DMS114 treated with DMSO at 0.1 percent for 48 hours (cell line): ENCODE measurements at regions not wholly inside any gene's neighbourhood (a gene's known extent, or its start where the extent isn't known, plus 50 kb on each side); places are given as distances from the start of the nearest gene placed in this dataset.
"Not testable (repeated sequence)": the region's sequence is repeated elsewhere in the genome, so short reads cannot be mapped to it uniquely, and the experiment has no call there.

Source experiments
- DNase-seq: peaks from one replicate; lab custom pipeline; 2025; ENCODE audit not compliant: unreplicated experiment; lab: John Stamatoyannopoulos, UW

GRCh38 chr5:90071656-90072055, 337.9 kb downstream of the CETN3 start:
- DNase-seq = no peak

DNA sequence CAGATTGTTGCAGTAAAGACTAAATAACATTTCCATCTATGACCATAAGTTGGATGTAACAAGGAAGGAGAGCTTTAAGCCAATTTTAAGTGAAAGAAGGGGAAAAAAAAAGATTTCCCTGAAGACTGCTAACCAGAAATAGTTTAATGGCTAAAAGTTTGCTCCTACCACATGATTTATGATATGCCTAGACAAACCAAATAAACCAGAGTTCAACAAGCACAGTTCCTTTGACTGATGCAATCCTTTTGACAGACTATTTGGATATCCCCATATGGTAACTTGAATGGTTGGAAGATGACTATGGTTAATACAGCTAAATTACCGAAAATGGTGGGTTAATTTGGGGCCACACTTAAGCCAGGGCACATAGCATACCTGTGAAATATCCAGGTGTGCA, 338.5 kb downstream of the CETN3 start:
- DNase-seq = no peak

- DNase-seq = no peak
Observed at GRCh38 chr5:90066920-90067319, 342.6 kb downstream of the CETN3 start.

DNA sequence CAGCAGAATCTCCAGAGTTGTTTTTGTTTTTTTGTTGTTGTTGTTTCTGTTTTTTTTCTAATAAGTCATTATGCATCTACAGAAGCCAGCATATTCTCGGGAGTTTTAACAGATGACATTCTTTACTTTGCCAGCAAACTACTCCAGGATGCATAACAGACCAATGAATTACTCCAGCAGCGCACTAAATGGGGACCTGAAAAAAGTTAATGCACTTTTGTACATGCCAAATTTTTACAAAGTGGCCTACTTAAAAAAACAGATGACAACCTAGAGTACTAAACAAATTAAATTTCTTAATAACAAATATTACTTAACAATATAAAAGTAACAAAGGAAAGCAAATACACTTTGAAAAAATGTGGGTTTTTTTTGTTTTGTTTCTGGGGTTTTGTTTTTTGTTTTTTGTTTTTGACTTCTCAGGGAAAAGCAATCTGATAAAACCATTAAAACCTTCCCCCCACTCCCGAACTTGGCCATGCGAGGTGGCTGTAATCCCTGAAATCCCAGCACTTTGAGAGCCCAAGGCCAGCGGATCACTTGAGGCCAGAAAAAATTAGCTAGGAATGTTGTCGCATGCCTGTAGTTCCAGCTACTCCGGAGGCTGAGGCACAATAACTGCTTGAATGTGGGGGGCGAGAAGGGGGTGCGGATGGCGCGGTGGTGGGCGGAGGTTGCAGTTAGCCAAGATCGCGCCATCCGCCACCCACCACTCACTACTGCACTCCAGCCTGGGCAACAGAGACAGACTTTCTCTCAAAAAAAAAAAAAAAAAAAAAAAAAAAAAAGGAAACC, 352.4 kb downstream of the CETN3 start:
- no peak for DNase-seq

DNA sequence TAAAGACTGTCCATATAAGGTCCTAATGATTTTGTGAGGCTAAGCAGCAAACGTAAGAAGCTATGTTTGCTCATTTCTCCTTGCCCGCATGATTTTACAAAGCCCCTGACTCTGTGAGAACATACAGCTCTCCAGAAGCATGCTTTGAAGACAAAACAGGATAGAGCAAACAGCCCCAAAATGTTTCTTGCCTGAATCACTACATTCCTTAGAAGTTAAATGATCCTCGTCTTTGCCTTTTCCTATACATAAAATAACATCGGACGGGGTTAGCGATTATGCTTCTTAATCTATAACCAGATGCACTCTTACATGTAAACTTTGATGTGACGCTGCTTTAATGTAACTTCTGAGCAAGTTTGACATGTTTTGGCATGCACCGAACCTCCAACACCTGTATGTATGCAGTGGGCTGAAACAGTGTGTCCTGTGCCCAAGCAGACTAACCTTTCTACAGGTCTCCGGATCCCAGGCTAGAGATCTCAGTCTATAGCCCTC, 353.7 kb downstream of the CETN3 start:
- DNase-seq = no peak

- DNase-seq = no peak
Observed at GRCh38 chr5:90054612-90055011, 354.9 kb downstream of the CETN3 start.

DNA sequence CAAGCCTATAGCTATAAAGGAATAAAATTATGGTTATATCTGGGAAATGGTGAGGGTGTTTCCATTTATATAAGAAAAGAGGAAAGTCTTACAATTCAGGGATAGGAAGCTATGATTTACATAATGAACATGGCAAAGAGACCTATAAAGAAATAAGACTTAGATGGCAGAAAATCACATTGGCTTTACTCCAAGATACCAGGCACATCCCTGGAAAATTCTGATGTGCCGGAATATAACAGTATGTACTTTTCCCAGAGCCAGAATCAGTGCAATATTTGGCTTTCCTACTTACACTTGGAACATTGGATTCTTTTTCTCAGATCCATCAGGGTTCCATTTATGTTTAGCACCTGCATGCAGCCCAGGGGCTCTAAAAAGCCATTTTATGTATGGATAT, 357.8 kb downstream of the CETN3 start:
- no peak for DNase-seq

DNA sequence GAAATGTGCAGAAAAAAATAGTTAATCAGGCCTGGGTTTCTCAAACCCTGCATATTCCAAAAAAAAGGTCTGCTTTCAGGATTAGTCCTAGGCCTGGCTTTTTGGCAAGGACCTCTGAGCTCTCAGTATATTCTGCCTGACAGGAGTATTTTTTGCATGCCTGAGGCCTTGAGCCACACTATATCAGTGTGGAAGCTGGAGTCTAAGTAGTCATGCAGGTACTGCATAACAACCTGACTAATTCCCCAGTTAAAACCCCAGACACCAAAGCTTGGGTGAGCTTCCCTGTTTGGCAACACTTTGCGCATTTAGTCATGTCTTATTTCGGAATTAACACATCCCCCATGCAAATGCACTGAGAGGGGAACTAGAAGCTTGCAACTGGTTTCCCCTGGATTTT, 359.5 kb downstream of the CETN3 start:
- no peak for DNase-seq

DNA sequence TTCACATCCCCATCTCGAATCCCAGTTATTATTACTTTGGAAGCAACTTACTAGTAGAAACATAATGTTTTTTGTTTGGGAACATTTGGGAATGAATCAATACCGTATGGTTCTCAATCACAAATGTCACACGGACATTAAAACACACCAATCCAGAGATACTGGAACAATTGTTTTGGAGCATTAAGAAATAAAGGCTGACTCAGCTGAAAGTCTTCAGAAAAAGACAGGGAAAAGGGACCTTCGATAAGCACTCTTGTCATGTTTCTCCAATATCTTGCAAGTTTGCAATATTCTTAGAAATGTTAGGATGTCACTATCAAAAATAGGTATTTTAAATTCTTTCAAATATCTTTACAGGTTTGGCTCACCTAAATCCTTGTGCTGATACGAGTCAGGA, 362.4 kb downstream of the CETN3 start:
- DNase-seq = no peak

DNA sequence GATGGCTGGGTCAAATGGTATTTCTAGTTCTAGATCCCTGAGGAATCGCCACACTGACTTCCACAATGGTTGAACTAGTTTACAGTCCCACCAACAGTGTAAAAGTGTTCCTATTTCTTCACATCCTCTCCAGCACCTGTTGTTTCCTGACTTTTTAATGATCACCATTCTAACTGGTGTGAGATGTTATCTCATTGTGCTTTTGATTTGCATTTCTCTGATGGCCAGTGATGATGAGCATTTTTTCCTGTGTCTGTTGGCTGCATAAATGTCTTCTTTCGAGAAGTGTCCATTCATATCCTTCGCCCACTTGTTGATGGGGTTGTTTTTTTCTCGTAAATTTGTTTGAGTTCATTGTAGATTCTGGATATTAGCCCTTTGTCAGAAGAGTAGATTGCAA, 369.5 kb downstream of the CETN3 start:
- not testable (repeated sequence) for DNase-seq

DNA sequence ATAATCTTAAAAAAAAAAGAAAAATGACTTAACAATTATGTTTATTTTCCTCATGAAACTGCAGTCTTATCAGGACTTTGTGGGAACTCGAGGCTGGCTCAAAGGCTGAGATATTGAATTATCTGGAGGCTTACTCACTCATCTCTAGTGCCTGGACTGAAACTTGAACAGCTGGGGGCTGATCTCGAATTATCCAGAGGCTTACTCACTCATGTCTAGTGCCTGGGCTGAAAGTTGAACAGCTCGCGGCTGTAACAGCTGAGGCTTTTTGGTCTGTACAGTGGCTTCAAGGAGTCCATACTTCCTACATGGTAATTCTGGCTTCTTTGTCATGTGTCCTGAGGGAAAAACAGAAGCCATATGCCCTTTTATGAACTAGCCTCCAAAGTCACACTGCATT, 371.9 kb downstream of the CETN3 start:
- DNase-seq = no peak

GRCh38 chr5:90022711-90023053, 386.9 kb downstream of the CETN3 start:
- no peak for DNase-seq

DNA sequence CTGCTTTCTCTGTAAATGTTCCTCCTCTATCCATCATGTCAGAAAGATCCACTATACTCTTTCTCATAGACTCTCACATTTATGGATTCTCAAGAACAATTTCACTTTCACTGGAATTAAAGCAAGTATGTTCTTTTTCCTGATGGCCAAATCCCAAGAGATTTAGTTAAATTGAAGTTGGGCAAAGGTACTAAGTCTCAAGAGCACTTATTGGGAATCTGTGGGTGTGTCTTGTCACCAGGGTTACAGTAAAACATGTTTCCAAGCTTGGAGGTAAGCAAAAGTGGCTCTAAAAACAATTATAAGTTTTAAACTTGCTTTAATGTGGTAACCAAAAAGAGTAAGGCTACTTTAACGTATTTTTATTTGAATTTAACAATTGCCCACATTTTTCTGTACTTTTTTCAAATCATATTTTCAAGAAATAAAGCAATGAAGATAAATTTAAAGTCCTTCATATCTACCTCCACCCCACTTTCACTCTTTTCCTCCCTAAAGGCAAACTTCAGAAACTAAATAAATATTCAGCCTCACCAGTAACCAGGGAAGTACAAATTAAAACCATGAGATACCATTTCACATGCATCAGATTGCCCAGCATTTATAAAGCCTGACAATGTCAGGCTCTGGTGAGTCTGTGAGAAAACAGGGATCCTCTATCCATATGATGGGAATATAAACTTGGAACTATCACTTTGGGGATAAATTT, 387.4 kb downstream of the CETN3 start:
- DNase-seq = no peak

DNA sequence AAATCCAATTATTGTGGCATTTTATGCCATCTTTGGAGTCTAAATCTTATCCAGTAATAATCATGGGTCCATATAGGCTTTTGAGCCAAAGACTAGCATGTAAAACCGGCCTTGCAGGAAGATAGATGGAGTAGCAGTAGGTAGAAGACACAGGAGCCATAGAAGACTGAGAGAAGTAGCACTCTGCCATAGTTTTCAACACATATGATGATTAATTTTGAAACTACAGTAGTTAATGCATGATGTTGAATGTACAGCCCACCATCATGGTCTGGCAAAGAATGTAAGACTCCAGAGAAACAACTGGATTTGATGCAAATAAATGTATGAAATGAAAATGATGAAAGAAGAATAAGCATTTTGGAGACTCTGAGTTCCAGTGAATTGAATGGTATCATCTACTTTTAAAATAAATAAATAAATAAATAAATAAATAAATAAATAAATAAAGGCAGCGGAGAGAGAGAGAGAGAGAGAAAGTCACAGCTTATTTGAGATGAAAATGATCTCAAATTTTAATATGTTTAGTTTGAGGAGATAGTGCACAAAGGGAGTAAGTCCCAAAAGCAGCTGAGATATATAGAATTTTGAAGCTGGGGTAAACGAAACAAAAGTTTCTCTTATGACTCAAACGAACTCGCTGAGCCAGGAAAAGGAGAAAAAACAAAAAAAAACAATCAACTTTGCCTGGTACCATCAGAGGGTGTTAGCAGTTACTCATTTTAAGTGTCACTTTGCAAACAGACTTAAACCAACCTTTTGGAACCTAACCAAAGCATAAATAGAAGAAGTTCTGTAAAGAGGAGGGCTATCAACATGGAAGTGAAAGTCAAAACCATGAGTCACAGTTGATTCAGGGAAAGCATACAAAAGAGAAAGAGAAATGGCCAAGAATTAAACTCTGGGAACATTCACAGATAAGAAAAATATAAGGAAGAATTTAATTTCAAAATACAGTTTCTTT, 388.7 kb downstream of the CETN3 start:
- no peak for DNase-seq

GRCh38 chr5:90017239-90017638, 392.3 kb downstream of the CETN3 start:
- DNase-seq = no peak

GRCh38 chr5:90015584-90016018, 394.0 kb downstream of the CETN3 start:
- no peak for DNase-seq

- no peak for DNase-seq
Observed at GRCh38 chr5:90014420-90014819, 395.1 kb downstream of the CETN3 start.

- DNase-seq = no peak
Observed at GRCh38 chr5:90000351-90000750, 409.2 kb downstream of the CETN3 start.

DNA sequence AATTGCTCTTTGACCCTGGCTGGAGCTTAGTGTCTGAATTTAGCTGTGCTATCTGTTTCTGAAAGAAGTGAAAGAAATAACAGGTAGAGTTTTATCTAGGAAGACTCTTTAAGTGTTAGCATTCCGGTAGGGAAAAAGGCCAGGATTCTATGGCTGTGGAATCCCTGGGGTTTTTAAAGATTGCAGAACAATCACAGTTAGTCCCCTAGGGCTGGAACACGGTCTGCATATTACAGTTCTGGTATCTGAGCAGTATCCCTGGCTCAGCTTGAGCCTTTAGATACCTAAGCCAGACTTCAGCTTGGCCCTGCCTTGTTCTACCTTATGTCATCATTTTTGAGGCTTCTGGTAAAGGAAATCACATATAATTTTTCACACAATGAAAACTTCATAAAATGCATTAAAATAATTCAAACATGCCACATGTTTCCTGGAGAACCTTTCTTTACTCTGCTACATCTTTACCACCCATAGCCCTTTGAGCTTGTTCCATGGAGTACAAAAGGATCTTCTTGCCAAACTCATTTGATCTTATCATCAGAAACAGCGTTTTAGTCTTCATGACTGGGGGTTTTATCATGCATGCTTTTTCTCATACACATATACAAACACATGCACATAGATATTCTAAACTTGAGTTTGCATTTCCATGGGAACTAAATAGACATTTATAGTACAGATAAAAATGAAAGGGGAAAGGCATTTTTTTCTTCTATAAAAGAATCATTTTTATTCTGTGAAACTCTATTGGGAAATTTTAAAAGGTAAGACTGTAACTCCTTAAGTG, 410.8 kb downstream of the CETN3 start:
- DNase-seq = no peak

DNA sequence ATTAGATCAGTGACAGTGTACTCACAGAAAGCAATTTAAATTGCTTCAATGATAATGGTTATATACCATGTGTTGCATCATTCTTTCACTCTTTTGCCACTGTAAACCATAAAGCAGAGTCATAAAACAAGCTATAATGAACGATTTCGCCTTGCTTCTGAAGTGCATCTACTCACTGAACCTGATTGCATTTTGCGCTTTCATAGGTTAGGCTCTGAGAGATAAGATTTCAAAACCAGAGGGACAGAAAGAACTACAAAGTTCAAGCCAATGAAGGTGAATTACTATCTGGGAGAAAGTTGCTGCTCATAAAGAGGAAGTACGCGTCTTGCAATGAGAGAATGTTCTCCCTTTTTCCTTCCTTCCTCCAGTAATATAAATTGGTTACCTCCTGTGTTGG, 412.7 kb downstream of the CETN3 start:
- no peak for DNase-seq

DNA sequence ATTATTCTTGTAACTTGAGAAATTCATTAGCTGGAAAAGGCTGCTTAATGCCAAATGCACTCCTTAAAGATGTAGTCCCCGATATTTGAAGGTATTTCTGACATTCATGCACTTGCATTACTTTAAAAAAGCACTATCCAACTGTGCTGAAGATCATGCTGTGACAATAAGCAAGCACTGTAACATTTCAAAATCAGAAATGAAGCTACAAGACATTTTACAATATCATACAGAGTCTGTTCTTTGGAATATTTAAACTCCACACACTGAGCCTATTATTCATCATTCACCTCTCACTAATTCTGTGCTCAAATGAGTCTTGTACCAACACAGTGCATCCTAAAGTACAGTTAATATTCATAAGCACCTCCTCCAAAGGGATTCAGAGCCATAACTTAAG, 413.2 kb downstream of the CETN3 start:
- no peak for DNase-seq
